Embryonic facial prominence (tissue), 1 donor: ENCODE measurements at regions not wholly inside any gene's neighbourhood (a gene's known extent, or its start where the extent isn't known, plus 50 kb on each side); places are given as distances from the start of the nearest gene placed in this dataset.

Source experiments
- DNase-seq: peaks from one replicate; pipeline ENCODE4 v3.0.0-alpha.2; 2016; ENCODE audit errors: extremely low spot score

DNA sequence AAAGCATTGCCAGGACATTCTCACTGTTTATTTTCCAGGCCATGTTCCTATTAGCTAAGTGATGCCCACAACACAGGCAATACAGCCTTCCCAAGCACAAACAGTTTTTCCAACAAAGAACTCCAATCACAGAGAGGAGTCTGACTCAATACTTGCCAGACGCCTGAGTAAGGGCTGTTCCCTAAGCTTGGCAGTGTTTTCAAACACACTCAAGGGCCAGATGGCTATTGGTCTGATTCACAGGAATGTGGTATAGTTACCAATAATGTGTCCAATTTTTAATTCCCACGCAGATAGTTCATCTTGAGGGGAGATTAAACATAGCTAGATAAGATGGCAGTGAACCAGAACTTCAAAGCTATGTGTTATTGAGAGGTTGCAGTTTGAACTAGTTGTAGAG, 381.0 kb downstream of the SNAPC1 start:
- DNase-seq = no peak

DNA sequence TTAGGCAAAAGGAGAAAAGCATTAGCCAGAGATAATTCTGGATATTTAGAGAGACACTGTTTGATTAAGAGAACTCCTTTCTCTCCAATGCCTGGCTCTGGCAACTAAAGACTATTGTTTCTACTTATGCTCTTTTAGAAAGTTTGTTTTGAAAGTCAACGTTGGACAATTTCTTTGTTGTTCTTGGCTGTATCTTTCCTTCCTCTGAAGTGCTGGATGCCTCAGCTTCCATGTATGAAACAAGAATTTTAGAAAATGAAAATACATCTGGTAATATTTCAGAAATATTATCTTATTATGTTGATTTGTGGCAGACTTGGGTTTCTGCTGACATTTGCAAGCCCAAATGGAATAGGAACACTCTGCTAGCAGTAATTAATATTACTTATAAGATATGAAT, 382.6 kb downstream of the SNAPC1 start:
- DNase-seq = no peak

DNA sequence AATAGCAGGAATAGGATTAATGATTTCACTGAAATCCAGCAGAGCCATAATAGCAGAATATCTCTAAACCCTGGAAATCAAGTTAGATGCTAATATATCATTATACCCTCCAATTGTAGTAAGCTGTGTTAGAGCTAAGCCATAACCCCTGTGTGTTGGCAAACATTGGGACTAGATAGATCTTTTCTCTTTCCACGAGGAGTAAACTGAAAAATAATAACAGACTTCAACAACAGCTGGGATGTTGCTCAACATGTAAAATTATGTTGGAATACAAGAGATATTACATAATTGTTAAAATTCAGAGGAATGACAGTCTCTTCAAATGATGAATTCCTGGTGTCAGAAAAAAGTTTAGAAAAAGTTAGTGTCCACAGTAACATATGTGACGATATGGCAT, 383.8 kb downstream of the SNAPC1 start:
- no peak for DNase-seq

DNA sequence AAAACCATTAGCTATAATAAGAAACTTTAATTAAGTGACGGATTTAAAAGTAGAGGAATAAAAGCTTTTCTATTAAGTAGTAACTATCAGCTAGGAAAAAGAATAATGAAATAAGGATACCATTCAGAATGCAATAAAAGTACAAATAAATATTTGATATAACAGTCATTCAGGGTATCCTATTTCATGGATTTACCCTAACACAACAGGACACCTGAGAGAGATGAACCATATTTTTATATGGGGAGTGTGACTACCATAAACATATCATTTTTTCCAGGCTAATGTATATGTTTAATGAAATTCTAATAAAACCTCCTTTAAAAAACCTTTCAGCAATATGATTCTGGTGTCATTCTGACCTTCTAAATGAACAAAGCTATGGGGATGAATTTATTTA, 393.8 kb downstream of the SNAPC1 start:
- DNase-seq = no peak

DNA sequence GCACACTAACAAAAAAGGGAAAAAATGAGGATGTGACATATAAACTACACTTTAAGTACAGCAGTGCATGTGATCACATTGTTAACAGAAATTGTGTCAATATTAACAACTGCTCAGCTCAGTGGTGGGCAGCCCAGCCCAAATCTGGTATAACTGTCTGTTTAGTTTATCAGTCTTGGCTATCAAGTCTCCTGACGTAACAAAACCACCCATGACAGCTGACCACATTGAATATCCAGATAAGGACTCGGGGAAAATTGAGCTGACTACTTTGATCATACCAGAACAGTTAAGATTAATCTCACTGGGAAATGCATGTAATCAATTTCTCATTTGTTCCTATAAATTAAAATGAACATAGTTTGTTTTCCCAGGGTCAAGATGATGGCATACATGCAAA, 396.6 kb downstream of the SNAPC1 start:
- no peak for DNase-seq

DNA sequence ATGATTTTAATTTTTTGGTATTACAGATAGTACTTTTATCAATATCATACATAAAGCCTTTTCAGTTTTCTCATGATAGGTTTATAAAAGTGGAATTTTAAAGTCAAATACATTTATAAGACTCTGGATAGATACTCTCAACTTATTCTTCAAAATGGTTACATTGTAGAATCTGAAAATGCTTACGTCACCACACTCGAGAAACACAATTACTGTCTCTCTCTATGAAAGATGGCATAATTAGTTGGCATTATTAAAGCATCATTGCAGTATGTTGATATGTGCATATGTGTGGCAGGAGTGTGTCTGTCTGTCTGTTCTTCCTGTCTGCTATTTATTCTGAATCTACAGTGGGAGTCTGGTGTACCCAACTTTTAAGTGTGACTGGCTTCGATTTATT, 397.1 kb downstream of the SNAPC1 start:
- DNase-seq = no peak

DNA sequence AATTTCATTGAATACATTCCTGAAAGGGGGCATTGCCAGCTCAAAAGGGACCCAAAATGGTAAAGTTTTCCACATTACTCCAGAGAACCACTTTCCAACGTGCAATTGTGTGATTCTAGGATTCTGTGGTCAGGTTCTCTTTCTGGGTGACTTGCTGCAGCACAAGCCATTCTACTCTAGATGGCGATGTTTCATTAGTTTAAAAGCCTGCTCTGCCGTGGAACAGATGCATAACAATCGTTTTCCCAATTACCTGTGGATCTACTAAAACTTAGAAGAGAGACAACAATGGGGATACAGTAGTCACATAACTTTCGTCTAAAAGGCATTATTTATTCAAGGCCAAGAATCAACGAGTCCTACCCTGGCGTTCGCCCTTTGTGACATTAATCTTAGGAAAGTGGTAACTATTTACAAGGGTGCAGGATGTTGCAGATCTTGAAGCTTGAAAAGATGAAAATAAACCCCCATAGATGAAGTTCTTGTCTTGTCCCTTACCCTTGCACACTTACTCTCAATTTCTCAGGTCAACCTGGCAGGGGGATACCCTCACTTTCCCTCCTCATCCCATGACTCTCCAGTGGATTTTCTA, 400.9 kb downstream of the SNAPC1 start:
- DNase-seq = peak; percentile 16

DNA sequence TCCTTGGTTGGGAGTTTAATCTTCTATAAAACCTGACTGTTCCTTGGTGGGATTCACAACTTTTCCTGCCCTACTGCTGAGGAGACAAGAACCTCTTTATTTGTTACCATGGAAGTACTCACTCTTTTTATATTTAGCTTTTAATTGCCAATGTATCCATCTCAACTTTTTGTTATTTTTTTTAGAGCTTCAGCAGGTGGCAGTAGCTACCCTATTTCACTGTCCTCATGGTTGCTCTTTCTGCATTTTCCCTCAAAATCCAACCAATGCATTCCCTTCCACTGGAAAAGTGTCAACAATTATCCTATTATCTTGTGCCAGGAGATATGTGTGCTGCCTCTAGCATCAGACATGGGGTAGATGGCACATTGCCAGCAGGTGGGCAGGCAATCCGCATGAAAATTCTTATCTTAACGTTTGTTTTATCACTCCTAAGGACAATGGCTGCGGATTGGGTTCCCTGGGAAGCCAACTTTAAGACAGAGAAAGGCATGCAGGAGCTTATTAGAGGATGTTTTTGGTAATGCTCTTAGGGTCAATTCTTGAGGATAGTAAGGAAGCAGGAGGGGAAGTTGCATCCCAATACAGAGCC, 406.4 kb downstream of the SNAPC1 start:
- no peak for DNase-seq

DNA sequence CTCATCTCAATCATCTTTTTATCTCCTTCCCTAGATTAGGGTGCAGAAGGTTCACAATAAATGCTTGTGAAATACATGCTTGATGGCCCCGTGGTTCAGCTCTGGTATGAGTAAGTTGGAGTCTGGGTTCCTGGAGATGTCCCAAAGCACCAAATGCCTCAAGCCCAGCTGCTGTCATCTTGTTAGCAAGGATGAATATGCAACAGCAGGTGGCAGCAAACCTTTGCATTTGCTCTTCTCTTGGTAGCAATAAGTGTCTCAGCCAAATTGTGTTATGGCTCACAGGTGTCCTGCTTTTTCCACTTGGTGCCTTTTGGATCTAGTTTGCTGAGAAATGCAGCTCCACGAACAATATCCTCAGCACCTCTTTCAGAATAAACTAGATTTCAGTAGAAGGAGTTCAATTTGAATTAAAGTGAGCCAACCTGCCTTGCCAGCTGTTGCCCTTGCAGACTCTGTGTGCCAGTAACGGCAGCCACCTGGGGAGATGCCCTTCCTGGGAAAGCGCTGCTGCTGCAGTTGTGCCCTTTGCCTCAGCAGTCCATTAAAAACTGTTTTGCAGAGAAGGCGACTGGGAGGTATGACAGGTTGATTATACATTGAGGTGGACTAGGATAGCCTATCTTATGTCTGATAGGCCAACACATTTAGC, 417.3 kb downstream of the SNAPC1 start:
- DNase-seq = peak; percentile 18

DNA sequence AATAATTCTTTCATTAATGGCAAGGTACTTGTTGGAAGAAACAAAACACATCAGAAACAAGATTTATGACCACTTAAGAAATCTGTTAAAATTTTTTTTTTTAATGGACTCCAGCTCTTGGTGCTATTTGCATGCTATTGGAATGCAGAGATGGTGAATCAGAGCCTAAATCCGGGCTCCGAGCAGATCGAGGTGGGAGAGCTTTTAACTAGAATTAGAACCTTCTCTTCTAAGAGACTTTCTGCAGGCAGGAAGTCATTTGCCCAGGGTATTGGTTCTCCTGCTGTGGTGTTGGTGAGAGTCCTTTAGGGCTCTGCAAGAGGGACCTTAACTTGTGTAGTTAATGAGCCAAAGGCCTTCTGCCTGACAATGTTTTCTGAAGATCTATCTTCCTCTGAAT, 419.4 kb downstream of the SNAPC1 start:
- DNase-seq = no peak

DNA sequence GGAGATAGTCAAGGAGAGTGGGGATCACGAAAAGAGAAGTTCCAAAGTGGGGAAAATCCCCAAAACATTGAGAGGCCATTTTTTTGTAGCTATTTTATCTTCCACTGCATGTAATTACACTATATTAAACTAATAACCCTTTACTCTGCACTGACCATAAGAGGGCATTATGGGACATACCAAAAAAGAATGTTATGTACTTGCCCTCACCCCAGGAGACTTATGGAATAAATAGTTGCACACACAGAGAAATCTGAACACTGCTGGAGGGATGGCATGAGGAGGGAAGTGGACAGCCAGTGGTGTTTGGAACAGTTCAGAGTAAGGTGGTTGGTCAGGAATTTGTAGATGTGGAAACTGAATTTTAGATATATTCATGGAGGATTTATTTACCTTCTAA, 422.9 kb downstream of the SNAPC1 start:
- no peak for DNase-seq

DNA sequence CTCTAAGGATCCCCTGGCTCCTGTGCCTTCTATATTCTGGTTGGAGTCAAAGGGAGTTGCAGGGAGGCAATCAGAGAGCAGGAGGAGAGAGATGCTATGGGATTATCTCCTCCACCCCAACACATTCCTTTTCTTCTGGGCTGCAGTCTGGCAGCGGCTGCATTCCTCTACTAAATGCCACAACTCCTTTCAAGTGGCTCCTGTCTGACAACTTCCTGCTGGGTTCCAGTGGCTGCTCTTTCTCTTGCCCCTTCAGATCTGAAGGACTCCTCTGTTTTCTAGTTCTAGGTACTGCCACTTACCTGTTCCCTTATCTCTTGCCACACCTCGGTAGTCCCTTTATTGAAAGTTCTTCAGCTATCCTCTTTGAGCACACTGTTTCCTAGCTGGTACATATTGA, 425.0 kb downstream of the SNAPC1 start:
- no peak for DNase-seq

DNA sequence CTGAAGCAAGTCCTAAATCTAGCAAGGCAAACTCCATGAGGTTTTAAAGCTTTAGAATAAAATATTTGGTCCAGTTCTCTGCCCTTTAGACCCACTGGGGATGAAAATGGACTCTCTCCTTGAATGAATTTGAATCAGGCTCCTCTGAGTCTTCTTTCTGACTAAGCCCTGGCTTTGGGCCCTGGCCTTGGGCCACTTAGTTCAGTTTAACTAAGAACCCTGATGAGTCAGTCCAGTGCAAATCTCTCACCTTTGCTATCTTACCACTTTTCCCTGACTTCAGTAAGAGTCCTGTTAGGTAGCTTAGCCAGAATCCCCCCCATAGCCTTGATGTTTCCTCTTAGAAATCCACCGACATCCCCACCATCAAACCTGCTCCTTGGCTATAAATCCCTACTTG, 427.5 kb downstream of the SNAPC1 start:
- no peak for DNase-seq

DNA sequence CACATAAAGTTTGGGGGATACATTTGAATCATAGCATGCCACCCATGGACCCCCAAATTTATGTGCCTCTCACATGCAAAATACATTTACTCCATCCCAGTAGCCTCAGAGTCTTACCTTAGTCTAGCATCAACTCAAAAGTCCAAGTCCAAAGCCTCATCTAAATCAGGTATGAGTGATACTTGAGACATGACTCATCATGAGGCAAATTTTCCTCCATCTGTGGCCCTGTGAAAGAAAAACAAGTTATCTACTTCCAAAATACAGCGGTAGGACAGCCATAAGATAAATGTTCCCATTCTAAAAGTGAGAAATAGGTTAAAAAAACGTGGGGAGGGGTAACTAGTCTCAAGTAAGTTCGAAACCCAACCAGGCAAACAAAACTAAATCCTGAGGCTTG, 444.2 kb downstream of the SNAPC1 start:
- no peak for DNase-seq

DNA sequence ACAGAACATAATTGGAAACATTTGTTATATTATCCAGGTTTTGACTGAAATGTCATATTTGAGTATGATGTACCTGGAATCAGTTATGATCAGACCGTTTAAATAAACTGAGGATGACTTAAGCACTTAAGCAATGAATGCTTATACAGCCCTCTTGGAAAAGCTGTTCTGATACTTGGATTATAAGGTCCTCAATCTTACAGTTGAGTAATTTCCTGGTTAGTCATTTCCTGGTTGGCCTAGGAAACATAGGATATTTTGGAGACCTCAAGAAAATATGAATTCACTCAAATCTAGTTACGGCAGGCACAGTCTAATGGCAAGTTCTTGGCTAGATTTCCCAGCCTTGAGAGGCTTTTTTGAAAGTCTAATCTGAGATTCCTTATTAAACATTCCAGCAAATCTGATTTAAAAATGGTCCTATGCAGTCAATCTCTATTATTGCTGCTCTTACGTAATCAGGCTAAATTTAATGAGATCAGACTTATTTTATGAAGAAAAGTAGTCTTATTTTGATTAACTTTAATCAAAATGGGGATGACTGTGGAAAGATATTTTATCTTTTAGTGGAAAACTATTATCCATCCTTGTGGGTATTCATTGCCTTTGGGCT, 447.2 kb downstream of the SNAPC1 start:
- no peak for DNase-seq

DNA sequence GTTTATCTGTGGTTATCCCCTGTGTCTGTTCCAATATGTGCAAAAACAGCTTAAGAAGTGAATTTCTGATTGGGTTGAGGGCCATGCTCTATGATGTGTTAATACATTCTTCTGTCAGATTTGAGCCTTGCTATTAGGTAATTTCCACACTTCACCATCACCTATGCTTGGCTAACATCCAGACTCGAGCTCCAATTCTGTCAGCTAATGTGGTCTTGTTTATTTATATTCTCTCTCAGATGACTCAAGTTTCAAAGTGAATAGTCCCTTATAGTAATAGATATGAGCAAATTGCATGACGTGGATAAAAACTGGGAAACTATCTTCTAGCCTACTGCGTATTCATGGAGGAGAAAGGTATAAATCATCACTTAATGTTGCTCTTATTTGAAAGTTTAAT, 451.3 kb downstream of the SNAPC1 start:
- no peak for DNase-seq

DNA sequence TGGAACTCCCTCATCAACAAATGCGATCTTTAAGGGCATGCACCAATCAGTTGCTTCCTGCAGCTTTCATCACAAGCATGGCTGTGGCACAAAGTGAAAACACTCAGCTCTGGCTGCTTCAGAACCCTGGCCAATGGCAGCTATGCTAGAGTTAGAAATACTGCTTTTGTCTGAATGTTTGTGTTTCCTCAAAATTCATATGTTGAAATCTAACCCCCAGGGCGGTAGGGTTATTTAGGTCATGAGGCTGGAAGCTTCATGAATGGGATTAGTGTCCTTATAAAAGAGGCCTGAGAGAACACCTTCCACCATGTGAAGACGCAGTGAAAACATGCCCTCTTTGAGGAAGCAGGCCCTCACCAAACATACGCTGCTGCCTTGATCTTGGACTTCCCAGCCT, 453.9 kb downstream of the SNAPC1 start:
- DNase-seq = no peak

DNA sequence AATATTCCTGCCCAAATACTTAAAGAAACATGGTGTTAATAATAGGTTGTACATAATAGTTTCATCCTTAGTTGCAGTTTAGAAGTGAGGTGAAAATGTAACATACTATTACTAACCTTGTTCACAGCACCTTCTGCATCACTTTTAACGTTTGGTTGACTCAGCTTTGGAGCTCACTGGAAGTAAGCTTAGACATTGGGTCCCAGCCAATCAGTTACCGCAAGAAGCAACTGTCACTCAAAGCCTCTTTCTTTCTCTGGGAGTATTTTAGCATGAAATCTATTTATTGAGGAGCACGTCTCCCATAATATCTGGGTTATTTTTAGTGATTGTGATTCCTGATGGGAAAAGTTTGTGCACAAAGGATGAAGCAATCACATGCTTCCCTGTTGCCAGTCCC, 472.6 kb downstream of the SNAPC1 start:
- DNase-seq = no peak

DNA sequence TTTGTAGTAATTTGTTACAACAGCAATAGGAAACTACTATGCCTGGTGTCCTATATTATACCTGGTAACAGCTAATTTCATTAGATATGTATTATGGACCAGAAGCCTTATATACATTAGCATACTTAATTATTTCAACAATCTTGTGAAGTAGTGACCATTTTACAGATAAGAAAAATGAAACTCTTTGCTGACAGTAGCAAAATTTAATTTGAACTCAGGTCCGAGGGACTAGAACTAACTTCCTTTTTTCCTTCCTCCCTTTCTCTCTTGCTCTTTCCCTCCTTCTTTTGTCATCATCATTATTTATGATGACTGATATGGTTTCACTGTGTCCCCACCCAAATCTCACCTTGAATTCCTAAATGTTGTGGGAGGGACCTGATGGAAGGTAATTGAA, 482.0 kb downstream of the SNAPC1 start:
- no peak for DNase-seq

DNA sequence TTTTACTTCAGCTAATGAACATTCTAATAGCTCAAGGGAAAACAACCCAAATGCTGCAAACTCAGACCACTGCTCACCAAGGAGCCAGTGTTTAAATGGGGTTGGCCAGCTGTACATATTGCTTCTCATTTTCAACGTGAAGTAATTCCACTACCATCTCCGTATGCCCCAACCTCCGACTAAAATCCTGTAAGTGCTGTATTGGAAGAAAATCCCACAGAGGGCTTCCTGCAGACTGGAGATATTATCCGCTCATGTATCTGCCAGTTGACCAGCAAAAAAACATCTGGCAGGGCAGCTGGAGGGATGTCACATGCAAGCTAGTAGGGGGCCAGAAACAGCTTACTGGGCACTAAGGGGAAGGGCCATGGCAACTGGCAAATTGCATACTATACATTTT, 485.0 kb downstream of the SNAPC1 start:
- no peak for DNase-seq

DNA sequence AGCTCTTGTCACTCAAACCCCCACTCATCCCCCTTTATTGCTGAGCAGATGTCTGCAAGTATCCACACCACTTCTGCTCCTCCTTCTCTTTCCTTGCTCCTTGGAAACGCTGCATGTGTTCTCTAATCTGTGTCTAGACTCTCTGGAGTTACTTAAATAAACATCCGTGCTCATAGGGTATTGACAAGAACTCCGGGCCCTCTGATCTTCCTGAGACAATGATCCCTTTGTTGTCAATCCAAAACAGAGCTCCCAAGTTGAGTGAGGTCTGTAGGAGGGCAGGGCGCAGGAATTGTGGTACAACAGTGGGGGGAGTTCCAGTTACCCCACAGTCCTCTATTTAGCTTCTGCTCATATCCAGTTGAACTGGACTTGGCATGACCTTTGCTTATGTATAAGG, 489.0 kb downstream of the SNAPC1 start:
- DNase-seq = no peak

DNA sequence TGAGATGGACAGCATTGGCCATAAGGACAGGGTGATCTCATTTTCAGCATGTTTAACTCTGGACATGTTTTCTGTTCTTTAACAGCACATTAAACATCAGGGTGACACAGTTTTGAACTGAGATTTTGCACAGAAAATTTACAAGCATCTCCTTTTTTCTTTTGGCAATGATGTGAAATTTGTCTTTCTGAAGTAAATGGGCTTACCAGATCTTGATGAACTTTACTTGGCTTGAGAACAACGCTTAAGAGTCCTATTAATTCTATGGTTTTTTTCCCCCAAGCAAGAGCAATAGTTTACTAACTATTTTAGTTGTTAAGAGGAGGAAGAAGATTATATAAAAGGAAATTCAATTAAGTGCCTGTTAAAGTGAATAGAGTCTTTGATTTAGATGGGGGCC, 491.0 kb downstream of the SNAPC1 start:
- DNase-seq = no peak

DNA sequence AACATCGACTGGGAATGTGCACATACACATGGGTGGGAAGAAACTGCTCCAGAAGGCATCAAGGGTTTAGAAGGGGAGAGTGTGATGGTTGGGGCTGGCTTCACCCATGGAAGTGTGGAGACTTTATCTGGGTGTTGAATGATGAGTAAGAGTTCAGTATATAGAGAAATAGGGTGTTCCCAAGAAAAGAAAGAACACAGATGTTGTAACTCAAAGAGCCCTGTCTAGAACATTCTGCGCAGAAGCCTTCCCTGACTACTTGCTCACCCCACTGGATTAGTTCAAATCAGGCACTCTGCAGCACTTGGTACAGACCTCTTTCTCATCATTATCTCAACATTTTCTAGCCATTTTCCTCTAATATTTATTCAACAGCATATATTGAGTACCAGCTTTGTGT, 491.7 kb downstream of the SNAPC1 start:
- DNase-seq = no peak
